ENCODE measurements at regions not wholly inside any gene's neighbourhood (a gene's known extent, or its start where the extent isn't known, plus 50 kb on each side); places are given as distances from the start of the nearest gene placed in this dataset.

- no peaks in the 10 kb centered on the region for H3K79me2 ChIP-seq (replicated peaks; ENCODE audit: insufficient read depth)
- H3K27me3 Mint-ChIP-seq (ENCODE audit: insufficient read depth, low read depth, poor library complexity): no peaks in the 10 kb centered on the region
- DNase-seq (ENCODE audit: low spot score) (no peak), ATAC-seq (no peak)
- no peak overlapping the region for H3K27ac Mint-ChIP-seq
- peaks cover 8% of the 10 kb centered on the region for H3K9me2 ChIP-seq (ENCODE audit: insufficient read depth)
- H4K20me1 ChIP-seq (replicated peaks; ENCODE audit: insufficient read depth): no peaks in the 10 kb centered on the region
- no peak overlapping the region for H3K4me2 ChIP-seq
- no peaks in the 10 kb centered on the region for H3K36me3 ChIP-seq (ENCODE audit: insufficient read depth)
- H3K4me3 Mint-ChIP-seq: no peak overlapping the region
- H3K27ac ChIP-seq (ENCODE audit: low read depth): no peak overlapping the region
- H3K4me1 Mint-ChIP-seq: no peaks in the 10 kb centered on the region
- H3K9me3 Mint-ChIP-seq: peaks cover 6% of the 10 kb centered on the region; the same call in 2 of the 3 replicates
- H3K4me1 ChIP-seq (ENCODE audit: insufficient read depth): no peaks in the 10 kb centered on the region
- TF ChIP-seq NANOG (IDR thresholded peaks at IDR 0.05; ENCODE audit: borderline replicate concordance) (no peak), CTCF (conservative IDR thresholded peaks at IDR 0.05; ENCODE audit: low read depth in 2 of 2) (no peak), CREB1 (CRISPR knock-in tag; IDR thresholded peaks at IDR 0.05; ENCODE audit: low read depth) (no peak), EZH2phosphoT487 (IDR thresholded peaks at IDR 0.05; ENCODE audit: unreplicated experiment) (no peak), JUNB (IDR thresholded peaks at IDR 0.05; ENCODE audit: unreplicated experiment) (no peak), ETS1 (IDR thresholded peaks at IDR 0.05) (no peak), EZH2 (IDR thresholded peaks at IDR 0.05; ENCODE audit: low read depth, unreplicated experiment) (no peak), REST (IDR thresholded peaks at IDR 0.05; ENCODE audit: unreplicated experiment) (no peak), ZNF462 (CRISPR knock-in tag; IDR thresholded peaks at IDR 0.05) (no peak), ZNF331 (CRISPR knock-in tag; IDR thresholded peaks at IDR 0.05; ENCODE audit: low read depth) (no peak), POLR2AphosphoS5 (IDR thresholded peaks at IDR 0.05; ENCODE audit: low read depth) (no peak), ZNF114 (CRISPR knock-in tag; IDR thresholded peaks at IDR 0.05) (no peak), STAT1 (IDR thresholded peaks at IDR 0.05; ENCODE audit: unreplicated experiment) (no peak)
- H3K27me3 ChIP-seq (ENCODE audit: insufficient read depth): no peaks in the 10 kb centered on the region
- H3K36me3 Mint-ChIP-seq (ENCODE audit: low read depth): peaks cover 4% of the 10 kb centered on the region; the same call in 1 of the 3 replicates
- no peak overlapping the region for H2AFZ ChIP-seq
- no peaks in the 10 kb centered on the region for H3F3A ChIP-seq (replicated peaks; ENCODE audit: low read depth)
- no peak overlapping the region for H3K4me3 ChIP-seq
Observed at GRCh38 chr12:23169696-23170013, 544.7 kb downstream of the ETNK1 start.

Data from GM23338 (cell line).